Activated CD4-positive, alpha-beta T cell treated with anti-CD3 and anti-CD28 coated beads, Interleukin-2, amount 50 U/mL, for 24 hours (primary cell): ENCODE measurements at regions not wholly inside any gene's neighbourhood (a gene's known extent, or its start where the extent isn't known, plus 50 kb on each side); places are given as distances from the start of the nearest gene placed in this dataset.

Source experiments
- DNase-seq, 2 donors: peaks; one replicate each; pipeline ENCODE4 v3.0.0-alpha.2; 2020; ENCODE audit warnings: low read depth in 1 of 2, low spot score in 1 of 2

- DNase-seq, result no peak
Measured at GRCh38 chr22:48753752-48754517, 1073.7 kb downstream of the BRD1 start.

GRCh38 chr22:48753381-48753730 lies 1074.3 kb downstream of the BRD1 start:
- no peak for DNase-seq

- no peak for DNase-seq
Measured at GRCh38 chr22:48752451-48753380, 1075.0 kb downstream of the BRD1 start.

DNA sequence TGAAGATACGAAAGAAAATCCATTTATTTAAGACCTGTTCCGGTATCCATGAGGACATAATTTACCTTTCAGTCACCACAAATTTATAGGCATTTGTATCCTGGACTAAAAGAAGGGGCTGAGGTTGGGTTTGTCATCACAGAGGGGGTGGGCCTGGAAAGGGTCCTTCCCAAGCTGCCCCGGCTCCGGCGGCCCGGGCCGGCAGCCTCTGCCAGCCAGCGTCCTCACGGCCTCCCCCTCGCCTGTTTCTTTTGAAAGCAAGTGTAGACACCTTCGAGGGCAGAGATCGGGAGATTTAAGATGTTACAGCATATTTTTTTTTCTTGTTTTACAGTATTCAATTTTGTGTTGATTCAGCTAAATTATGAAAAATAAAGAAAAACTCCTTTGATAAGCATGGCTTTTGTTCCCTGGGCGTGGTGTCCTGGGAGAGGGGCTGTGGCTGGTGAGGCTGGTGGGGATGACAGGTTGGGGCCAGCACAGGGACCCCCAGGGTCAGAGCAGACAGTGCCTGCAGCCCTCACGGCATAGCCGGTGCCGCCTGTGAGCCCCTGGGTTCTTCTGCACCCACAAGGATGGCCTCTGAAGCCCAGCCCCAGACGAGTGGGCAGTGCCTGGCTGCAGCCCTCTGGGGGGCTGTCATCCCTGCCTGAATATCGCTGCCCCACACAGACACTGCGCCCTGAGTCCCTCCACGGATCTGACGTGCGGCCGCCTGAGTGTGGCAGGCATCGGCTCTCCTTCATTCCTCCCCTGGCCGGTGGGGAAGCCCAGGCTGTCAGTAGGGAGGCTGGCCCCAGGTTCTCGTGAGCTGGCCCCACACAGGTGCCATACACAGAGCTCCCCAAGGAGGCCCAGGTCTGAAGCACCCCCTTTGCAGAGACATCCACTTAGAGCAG lies 1075.9 kb downstream of the BRD1 start:
- DNase-seq, result no peak

DNA sequence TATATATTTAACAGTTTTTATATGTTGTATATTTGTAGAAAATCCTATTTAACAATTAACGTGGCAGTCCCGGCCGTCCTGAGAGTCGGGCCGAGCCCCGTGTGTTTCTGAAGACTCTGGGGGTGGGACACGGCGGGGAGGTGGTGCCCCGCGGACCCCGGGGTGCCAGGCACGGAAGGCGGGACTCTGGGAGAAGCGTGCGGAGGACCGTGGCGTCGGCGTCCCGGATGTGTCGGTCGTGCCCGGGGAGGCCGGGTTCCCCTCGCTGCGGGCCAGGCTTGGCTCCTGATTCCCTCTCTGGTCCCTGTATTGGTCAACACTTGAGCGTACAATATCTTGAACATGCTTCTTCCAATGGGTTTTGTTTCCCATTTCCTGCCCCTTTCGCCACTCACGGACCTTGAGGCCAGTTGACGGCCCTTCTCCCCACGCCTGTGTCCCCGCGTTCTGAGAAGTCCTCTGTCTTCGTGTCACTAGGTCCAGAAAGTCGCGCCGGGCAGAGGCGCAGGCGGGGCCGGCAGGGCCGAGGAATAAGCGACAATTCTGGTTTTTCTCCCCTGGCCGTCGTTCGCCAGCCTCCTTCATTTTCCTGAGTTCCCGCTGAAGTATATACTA lies 1076.7 kb downstream of the BRD1 start:
- DNase-seq, result no peak

GRCh38 chr22:48750282-48750681 lies 1077.4 kb downstream of the BRD1 start:
- no peak for DNase-seq

- no peak for DNase-seq
Measured at GRCh38 chr22:48749555-48750227, 1078.0 kb downstream of the BRD1 start.

- DNase-seq, result no peak
Measured at GRCh38 chr22:48748860-48749554, 1078.7 kb downstream of the BRD1 start.

- no peak for DNase-seq
Measured at GRCh38 chr22:48748113-48748859, 1079.4 kb downstream of the BRD1 start.

DNA sequence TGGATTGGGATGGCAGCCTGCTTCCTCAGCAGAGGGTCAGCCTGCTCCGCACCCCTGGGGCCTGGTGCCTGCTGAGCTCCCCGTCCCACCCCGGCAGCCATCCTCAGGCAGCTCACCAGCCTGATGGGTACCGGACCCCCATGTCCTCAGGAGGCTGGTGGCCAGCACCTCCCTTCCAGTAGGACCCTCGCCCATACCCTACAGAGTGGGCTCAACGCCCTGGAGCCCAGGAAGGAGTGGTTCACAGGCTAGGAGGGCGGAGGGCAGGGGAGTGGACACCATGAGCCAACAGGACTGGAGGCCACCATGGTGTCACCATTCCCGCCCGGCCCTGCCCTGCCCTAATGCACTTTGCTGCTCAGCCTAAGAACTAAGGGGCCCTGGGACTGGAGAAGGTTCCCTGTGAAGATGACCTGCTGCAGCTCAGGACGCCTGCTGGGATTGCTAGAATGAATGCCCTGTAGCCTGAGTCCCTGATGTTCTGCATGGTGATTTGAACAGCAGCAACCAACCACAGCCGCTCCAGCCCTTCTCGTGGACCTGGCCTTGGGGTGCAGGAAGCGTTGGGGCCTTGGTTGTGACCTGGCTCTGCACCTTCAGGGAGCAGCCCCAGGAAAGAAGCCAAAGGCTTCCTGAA lies 1080.8 kb downstream of the BRD1 start:
- DNase-seq, result no peak

- no peak for DNase-seq
Measured at GRCh38 chr22:48745842-48746788, 1081.6 kb downstream of the BRD1 start.

- no peak for DNase-seq
Measured at GRCh38 chr22:48744967-48745841, 1082.5 kb downstream of the BRD1 start.

DNA sequence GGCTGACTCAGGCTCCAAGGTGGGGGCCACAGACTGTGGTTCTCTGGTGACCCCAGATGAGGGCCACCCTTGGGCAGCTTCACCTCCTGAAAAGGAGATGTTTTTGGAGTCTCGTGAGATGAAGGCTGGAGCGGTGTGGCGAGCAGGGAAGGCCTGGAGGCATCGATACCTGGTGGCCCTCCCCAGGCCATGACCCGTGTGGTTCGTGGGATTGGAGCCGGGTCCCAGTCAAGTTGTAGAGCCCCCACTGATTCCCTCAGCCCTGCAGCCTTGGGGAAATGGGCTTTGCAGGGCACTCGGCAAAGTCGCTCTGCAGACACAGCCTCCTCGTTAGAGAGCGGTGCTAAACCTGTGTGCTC lies 1083.4 kb downstream of the BRD1 start:
- no peak for DNase-seq

GRCh38 chr22:48743601-48744282 lies 1083.9 kb downstream of the BRD1 start:
- DNase-seq, result no peak

DNA sequence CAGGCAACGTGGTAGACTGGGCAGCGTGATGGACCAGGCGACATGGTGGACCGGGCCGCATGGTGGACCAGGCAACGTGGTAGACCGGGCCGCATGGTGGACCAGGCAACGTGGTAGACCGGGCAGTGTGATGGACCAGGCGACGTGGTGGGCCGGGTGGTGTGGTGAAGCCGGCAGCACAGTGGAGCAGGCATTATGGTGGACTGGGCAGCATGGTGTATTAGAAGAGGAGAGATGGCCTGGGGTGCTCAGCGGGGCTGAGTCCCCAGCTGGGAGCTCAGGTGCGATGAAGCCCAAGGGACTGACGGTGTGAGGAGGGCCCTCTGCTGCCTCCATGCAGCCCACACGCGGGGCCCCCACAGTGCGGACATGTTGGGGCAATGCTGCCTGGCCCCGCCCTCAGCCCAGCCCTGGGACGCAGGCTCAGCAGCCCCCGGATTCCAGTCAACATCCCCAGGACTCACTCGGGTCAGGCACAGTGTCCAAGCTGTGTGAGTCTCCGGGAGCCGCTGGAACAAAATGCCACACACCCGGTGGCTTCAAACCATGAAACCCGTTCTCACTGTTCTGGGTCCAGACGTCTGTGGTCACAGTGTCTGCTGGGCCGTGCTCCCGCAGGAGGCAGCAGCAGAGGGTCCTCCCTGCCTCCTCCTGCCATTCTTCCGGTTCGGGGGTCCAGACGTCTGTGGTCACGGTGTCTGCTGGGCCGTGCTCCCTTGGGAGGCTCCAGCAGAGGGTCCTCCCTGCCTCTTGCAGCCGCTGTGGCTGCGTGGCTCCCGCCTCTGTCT lies 1084.9 kb downstream of the BRD1 start:
- no peak for DNase-seq
